T-helper 1 cell treated with Interleukin-12 subunit alpha and Interleukin-12 subunit beta and Interleukin-4 antibody, amounts not matched to agents 30 μg/mL and 1 μg/mL, for 36 hours (primary cell): ENCODE measurements at regions not wholly inside any gene's neighbourhood (a gene's known extent, or its start where the extent isn't known, plus 50 kb on each side); places are given as distances from the start of the nearest gene placed in this dataset.

Experiments
- H3K27ac Mint-ChIP-seq: one replicate; pipeline ENCODE4 v1.8.0; 2021; ENCODE audit warnings: mild to moderate bottlenecking, mixed read lengths
- H3K27me3 Mint-ChIP-seq: one replicate; pipeline ENCODE4 v1.8.0; 2021; ENCODE audit warnings: low read depth, mixed read lengths
- H3K36me3 Mint-ChIP-seq: one replicate; pipeline ENCODE4 v1.8.0; 2021; ENCODE audit warnings: low read depth, mixed read lengths
- H3K4me1 Mint-ChIP-seq: one replicate; pipeline ENCODE4 v1.8.0; 2021; ENCODE audit warnings: low read depth, mixed read lengths
- H3K4me3 Mint-ChIP-seq: one replicate; pipeline ENCODE4 v1.8.0; 2021; ENCODE audit warnings: mild to moderate bottlenecking, moderate library complexity, mixed read lengths
- H3K9me3 Mint-ChIP-seq: one replicate; pipeline ENCODE4 v1.8.0; 2021; ENCODE audit warnings: mixed read lengths

DNA sequence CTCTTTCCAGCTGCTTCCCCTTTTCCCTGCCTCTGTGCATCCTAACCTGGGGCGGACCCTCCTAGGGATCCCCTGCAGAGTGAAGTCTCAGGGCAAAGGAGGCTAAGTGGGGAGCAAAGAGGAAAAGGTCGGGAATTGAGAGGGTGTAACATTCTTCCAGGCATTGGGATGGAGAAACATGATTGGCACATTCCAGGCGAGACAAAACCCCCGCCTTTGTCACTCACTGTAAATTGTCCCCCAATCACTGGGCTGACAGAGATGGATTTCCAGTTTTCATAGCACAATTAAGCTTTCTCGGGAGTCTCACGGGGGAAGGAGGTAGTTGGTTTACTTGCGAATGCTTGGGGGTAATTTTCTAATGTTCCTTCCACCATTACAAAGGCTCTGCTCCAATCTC lies 74.9 kb downstream of the MIAT start:
- no peaks in the 10 kb centered on the region for H3K4me1 Mint-ChIP-seq
- H3K36me3 Mint-ChIP-seq: peaks cover 8% of the 10 kb centered on the region
- no peak overlapping the region for H3K4me3 Mint-ChIP-seq
- H3K27ac Mint-ChIP-seq: no peak overlapping the region
- no peaks in the 10 kb centered on the region for H3K27me3 Mint-ChIP-seq
- no peaks in the 10 kb centered on the region for H3K9me3 Mint-ChIP-seq

DNA sequence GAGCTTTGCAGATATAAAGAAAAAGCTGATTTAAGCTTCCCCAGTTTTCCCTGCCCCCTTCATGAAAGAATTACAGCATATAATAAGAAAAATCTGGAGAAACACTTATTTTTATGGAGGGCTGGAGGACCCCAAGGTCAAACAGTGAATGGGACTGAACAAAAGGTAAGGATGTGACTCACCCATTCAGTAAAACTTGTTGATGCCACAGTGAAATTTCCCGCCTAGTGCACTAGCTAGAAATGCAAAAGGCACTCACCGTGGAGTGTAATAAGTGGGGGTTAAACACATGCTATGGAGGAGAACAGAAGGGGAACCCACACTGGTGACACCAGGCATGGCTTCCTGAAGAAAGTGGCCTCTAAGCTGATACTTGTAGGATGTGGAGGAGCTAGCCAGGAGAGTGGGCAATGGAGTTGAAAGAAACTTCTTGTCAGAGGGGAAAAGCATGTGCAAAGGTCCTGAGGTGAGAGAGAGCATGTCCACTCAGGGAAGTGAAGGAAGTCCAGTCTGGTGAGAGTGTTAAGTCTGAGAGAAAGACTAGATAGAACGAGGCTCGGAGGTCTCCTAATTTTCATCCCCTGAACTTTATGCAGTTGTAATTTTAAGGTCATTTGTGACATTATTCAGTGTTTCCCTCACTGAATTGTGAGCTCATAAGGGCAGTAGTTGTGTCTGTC lies 77.1 kb downstream of the MIAT start:
- no peak overlapping the region for H3K4me3 Mint-ChIP-seq
- peaks cover 5% of the 10 kb centered on the region for H3K36me3 Mint-ChIP-seq
- no peaks in the 10 kb centered on the region for H3K27me3 Mint-ChIP-seq
- no peak overlapping the region for H3K27ac Mint-ChIP-seq
- H3K4me1 Mint-ChIP-seq: no peaks in the 10 kb centered on the region
- no peaks in the 10 kb centered on the region for H3K9me3 Mint-ChIP-seq

DNA sequence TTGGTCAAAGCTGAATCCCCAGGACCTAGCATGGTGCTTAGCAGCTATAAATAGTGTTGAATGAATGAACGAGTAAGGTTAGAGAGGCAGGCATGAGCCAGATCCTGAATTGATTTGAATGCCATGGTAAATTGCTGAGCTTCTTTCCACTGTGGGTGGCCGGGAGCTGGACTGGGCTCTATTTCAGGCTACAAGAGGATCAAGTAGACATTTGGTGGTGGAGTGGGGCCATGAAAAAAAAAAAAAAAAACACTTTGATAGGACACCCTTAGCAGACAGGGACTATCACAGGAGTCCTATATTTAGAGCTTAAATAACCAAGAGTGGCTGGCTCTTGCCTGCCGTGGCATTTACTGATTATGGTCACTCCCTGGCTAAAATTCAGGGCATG lies 77.6 kb downstream of the MIAT start:
- H3K4me3 Mint-ChIP-seq: no peak overlapping the region
- no peak overlapping the region for H3K27ac Mint-ChIP-seq
- H3K36me3 Mint-ChIP-seq: peaks cover 4% of the 10 kb centered on the region
- H3K27me3 Mint-ChIP-seq: no peaks in the 10 kb centered on the region
- no peaks in the 10 kb centered on the region for H3K9me3 Mint-ChIP-seq
- no peaks in the 10 kb centered on the region for H3K4me1 Mint-ChIP-seq

DNA sequence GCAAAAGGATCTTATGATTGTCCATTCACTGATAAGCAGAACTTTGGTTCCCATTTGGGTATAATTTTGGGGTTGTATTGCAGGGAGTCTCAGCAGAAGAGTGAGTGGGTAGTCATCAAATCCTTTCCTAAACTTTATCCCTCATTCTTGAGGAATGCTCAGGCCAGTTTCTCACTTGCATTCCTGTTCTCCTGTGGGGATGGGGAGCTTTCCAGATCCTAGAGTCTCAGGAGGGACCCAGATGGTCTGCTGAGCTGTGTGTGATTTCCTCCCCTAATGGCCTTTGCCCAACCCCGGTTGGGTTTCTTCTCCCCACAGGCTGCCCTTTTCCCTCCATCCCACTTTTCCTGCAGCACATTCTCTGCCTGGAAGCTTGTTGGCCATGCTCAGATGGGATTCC lies 79.9 kb downstream of the MIAT start:
- Mint-ChIP-seq H3K27me3 (no peaks in the 10 kb centered on the region), H3K9me3 (no peaks in the 10 kb centered on the region), H3K36me3 (peaks cover 1% of the 10 kb centered on the region), H3K27ac (no peak overlapping the region), H3K4me3 (no peak overlapping the region), H3K4me1 (no peaks in the 10 kb centered on the region)

- Mint-ChIP-seq H3K27ac (no peak overlapping the region), H3K4me1 (no peaks in the 10 kb centered on the region), H3K36me3 (peaks cover 1% of the 10 kb centered on the region), H3K27me3 (no peaks in the 10 kb centered on the region), H3K4me3 (no peak overlapping the region), H3K9me3 (no peaks in the 10 kb centered on the region)
These were observed 82.9 kb downstream of the MIAT start for GRCh38 chr22:26740253-26740652.

GRCh38 chr22:26743149-26743548 lies 85.8 kb downstream of the MIAT start:
- Mint-ChIP-seq H3K4me3 (no peak overlapping the region), H3K27ac (no peak overlapping the region), H3K4me1 (no peaks in the 10 kb centered on the region), H3K36me3 (peaks cover 1% of the 10 kb centered on the region), H3K9me3 (no peaks in the 10 kb centered on the region), H3K27me3 (no peaks in the 10 kb centered on the region)

GRCh38 chr22:26744892-26745808 lies 87.8 kb downstream of the MIAT start:
- H3K27ac Mint-ChIP-seq: no peak overlapping the region
- no peaks in the 10 kb centered on the region for H3K9me3 Mint-ChIP-seq

GRCh38 chr22:26746311-26746710 lies 88.9 kb downstream of the MIAT start:
- H3K9me3 Mint-ChIP-seq: no peaks in the 10 kb centered on the region
- no peaks in the 10 kb centered on the region for H3K36me3 Mint-ChIP-seq
- no peak overlapping the region for H3K4me3 Mint-ChIP-seq
- no peak overlapping the region for H3K27ac Mint-ChIP-seq
- peaks cover 4% of the 10 kb centered on the region for H3K4me1 Mint-ChIP-seq
- no peaks in the 10 kb centered on the region for H3K27me3 Mint-ChIP-seq

More at GRCh38 chr22:26744892-26745808, 87.8 kb downstream of the MIAT start:
- Mint-ChIP-seq H3K4me3 (no peak overlapping the region), H3K4me1 (no peaks in the 10 kb centered on the region), H3K36me3 (no peaks in the 10 kb centered on the region), H3K27me3 (no peaks in the 10 kb centered on the region)

- Mint-ChIP-seq H3K4me1 (peaks cover 6% of the 10 kb centered on the region), H3K27ac (no peak overlapping the region), H3K36me3 (no peaks in the 10 kb centered on the region)
These were observed 91.5 kb downstream of the MIAT start for GRCh38 chr22:26748845-26749244.

GRCh38 chr22:26751217-26751616 lies 93.8 kb downstream of the MIAT start:
- Mint-ChIP-seq H3K36me3 (no peaks in the 10 kb centered on the region), H3K4me1 (peaks cover 6% of the 10 kb centered on the region), H3K9me3 (no peaks in the 10 kb centered on the region), H3K4me3 (no peak overlapping the region), H3K27me3 (no peaks in the 10 kb centered on the region), H3K27ac (no peak overlapping the region)

More at GRCh38 chr22:26748845-26749244, 91.5 kb downstream of the MIAT start:
- no peak overlapping the region for H3K4me3 Mint-ChIP-seq
- H3K27me3 Mint-ChIP-seq: no peaks in the 10 kb centered on the region
- no peaks in the 10 kb centered on the region for H3K9me3 Mint-ChIP-seq

DNA sequence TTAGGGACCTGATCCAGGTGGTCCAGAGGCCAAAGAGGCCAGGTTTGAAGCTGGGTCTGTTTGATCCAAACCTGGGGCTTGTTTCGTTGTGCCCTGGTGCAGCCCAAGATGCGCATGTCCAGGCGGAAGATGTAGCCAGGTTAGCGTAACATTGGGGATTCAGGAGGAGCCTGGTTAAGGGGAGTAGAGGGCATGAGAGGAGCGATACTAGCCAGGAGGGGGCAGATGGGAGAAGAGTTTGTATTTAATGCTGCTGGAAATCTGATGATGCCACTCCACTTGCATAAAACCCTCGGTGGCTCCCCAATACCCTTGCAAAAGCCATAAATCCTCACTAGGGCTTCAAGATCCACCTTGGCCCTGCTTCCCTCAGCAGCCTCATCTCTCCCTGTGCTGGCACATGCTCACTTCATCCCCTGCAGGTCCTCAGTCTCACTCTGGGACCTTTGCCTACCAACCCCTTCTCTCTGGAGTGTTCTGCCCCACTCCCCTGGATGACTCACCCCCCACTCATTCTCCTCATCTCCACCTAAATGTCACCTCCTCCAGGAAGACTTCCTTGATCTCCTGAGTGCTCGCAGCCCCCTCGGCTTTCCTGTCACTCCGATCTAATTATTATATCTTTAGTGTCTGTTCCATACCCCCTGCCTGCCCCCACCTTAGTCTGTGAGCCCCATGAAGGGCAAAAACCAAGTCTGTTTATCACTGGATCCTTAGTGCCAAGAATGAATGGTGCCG lies 95.9 kb downstream of the MIAT start:
- peaks cover 4% of the 10 kb centered on the region for H3K27me3 Mint-ChIP-seq
- no peaks in the 10 kb centered on the region for H3K36me3 Mint-ChIP-seq
- no peak overlapping the region for H3K27ac Mint-ChIP-seq
- H3K4me1 Mint-ChIP-seq: peaks cover 11% of the 10 kb centered on the region
- no peak overlapping the region for H3K4me3 Mint-ChIP-seq
- no peaks in the 10 kb centered on the region for H3K9me3 Mint-ChIP-seq

DNA sequence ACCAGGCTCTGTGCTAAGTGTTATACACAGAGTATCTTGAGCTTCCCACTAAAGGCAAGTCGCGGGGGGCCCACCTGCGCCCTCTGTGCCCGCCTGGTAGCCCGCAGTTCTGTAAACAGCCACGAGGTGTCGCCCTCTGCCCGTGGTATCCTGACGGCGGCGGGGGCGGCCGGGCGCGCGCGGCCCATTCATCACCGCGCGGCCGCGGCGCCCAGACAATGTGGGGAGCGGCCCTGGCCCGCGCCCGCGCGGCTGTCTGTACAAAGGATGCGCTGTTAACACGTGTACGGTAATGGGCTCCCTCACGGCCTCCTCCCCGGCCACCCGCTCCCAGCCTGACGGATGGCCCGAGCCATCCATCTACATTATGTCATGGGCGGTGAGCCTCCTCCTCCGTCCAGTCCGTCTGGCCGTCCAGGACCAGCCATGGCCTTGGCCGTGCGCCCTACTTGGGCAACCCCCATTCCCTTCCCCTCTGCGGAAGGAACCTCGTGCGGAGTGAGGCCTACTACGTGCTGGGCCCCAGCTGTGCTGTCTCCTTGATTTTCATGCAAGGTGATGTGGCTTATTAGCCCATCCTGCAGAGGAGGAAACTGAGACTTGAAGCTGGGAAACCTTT lies 99.4 kb downstream of the MIAT start:
- peaks cover 5% of the 10 kb centered on the region for H3K4me1 Mint-ChIP-seq
- H3K27me3 Mint-ChIP-seq: peaks cover 4% of the 10 kb centered on the region
- no peaks in the 10 kb centered on the region for H3K9me3 Mint-ChIP-seq
- H3K27ac Mint-ChIP-seq: no peak overlapping the region
- H3K36me3 Mint-ChIP-seq: no peaks in the 10 kb centered on the region
- no peak overlapping the region for H3K4me3 Mint-ChIP-seq

DNA sequence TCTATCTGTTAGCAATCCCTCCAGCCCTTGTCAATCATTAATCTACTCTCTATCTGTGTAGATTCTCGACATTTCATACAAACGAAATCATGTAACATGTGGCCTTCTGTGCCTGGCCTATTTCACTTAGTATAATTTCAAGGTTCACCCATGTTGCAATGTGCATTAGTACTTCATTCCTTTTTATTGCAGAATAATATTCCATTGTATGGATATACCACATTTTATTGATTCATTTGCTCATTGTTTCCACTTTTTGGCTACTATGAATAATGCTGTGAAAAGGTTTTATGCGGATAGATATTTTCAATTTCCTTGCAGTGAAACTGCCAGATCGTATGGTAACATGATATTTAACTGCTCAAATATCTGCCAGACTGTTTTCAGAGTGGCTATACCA lies 100.1 kb downstream of the MIAT start:
- Mint-ChIP-seq H3K9me3 (no peaks in the 10 kb centered on the region), H3K27ac (no peak overlapping the region), H3K4me1 (peaks cover 5% of the 10 kb centered on the region), H3K4me3 (no peak overlapping the region), H3K27me3 (peaks cover 4% of the 10 kb centered on the region), H3K36me3 (no peaks in the 10 kb centered on the region)
